ENCODE measurements at regions not wholly inside any gene's neighbourhood (a gene's known extent, or its start where the extent isn't known, plus 50 kb on each side); places are given as distances from the start of the nearest gene placed in this dataset.

- no peak for DNase-seq (ENCODE audit: low read depth in 6 of 9, low spot score in 9 of 9)
- H3K4me3 ChIP-seq (ENCODE audit: low read length in 2 of 2), result no peak overlapping the region
- no peaks in the 10 kb centered on the region for H3K4me1 ChIP-seq (ENCODE audit: control insufficient read depth in 2 of 2, insufficient read depth in 2 of 2, low read length in 2 of 2)
- WGBS, result 95% methylated on average over 8 of the region's 8 CpGs
- no peaks in the 10 kb centered on the region for H3K9me3 ChIP-seq (ENCODE audit: control insufficient read depth in 2 of 2, insufficient read depth in 1 of 2, low read length in 1 of 2)
- no peaks in the 10 kb centered on the region for H3K36me3 ChIP-seq (ENCODE audit: control insufficient read depth in 2 of 2, insufficient read depth in 2 of 2, low read length in 1 of 2)
- H3K27me3 ChIP-seq (ENCODE audit: control insufficient read depth in 2 of 2, insufficient read depth in 1 of 2, low read length in 1 of 2), result no peaks in the 10 kb centered on the region
- H3K27ac ChIP-seq (ENCODE audit: low read depth in 1 of 2, low read length in 1 of 2), result no peak overlapping the region
Measured at GRCh38 chr7:54701982-54702381, 57.0 kb downstream of the SEC61G start.

DNA sequence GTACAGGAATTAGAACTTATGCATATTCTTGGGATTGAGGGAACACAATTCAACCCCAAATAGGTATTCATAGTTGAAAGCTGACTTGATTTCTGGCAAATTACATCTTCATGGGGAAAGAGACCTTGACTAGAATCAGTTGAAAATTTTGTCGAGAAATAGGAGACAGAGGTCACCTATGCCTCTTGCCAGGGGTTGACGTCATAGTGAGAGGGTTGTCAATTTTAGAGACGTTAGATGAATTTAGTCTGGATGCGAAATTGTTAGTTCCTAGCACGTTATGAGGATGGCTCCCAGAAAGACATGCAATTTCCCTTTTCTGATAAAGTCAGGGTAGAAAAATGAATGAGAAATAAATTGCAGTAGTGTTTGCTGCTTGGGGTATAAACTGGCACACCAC, 59.3 kb downstream of the SEC61G start:
- 78% methylated on average over 5 of the region's 5 CpGs for WGBS
- Histone ChIP-seq H3K4me1 (ENCODE audit: control insufficient read depth in 2 of 2, insufficient read depth in 2 of 2, low read length in 2 of 2) (no peaks in the 10 kb centered on the region), H3K9me3 (ENCODE audit: control insufficient read depth in 2 of 2, insufficient read depth in 1 of 2, low read length in 1 of 2) (no peaks in the 10 kb centered on the region), H3K27ac (ENCODE audit: low read depth in 1 of 2, low read length in 1 of 2) (no peak overlapping the region), H3K4me3 (ENCODE audit: low read length in 2 of 2) (no peak overlapping the region), H3K36me3 (ENCODE audit: control insufficient read depth in 2 of 2, insufficient read depth in 2 of 2, low read length in 1 of 2) (no peaks in the 10 kb centered on the region), H3K27me3 (ENCODE audit: control insufficient read depth in 2 of 2, insufficient read depth in 1 of 2, low read length in 1 of 2) (no peaks in the 10 kb centered on the region)
- no peak for DNase-seq (ENCODE audit: low read depth in 6 of 9, low spot score in 9 of 9)

- Histone ChIP-seq H3K27me3 (ENCODE audit: control insufficient read depth in 2 of 2, insufficient read depth in 1 of 2, low read length in 1 of 2) (no peaks in the 10 kb centered on the region), H3K4me1 (ENCODE audit: control insufficient read depth in 2 of 2, insufficient read depth in 2 of 2, low read length in 2 of 2) (no peaks in the 10 kb centered on the region), H3K9me3 (ENCODE audit: control insufficient read depth in 2 of 2, insufficient read depth in 1 of 2, low read length in 1 of 2) (no peaks in the 10 kb centered on the region), H3K4me3 (ENCODE audit: low read length in 2 of 2) (no peak overlapping the region), H3K36me3 (ENCODE audit: control insufficient read depth in 2 of 2, insufficient read depth in 2 of 2, low read length in 1 of 2) (no peaks in the 10 kb centered on the region), H3K27ac (ENCODE audit: low read depth in 1 of 2, low read length in 1 of 2) (no peak overlapping the region)
- no peak for DNase-seq (ENCODE audit: low read depth in 6 of 9, low spot score in 9 of 9)
- 68% methylated on average over 32 of the region's 32 CpGs for WGBS
Measured at GRCh38 chr7:54697659-54698186, 61.3 kb downstream of the SEC61G start.

- no peak overlapping the region for H3K27ac ChIP-seq (ENCODE audit: low read depth in 1 of 2, low read length in 1 of 2)
- 91% methylated on average over 14 of the region's 14 CpGs for WGBS
- H3K4me1 ChIP-seq (ENCODE audit: control insufficient read depth in 2 of 2, insufficient read depth in 2 of 2, low read length in 2 of 2), result no peaks in the 10 kb centered on the region
- no peak for DNase-seq (ENCODE audit: low read depth in 6 of 9, low spot score in 9 of 9)
- no peaks in the 10 kb centered on the region for H3K27me3 ChIP-seq (ENCODE audit: control insufficient read depth in 2 of 2, insufficient read depth in 1 of 2, low read length in 1 of 2)
- no peaks in the 10 kb centered on the region for H3K36me3 ChIP-seq (ENCODE audit: control insufficient read depth in 2 of 2, insufficient read depth in 2 of 2, low read length in 1 of 2)
- H3K9me3 ChIP-seq (ENCODE audit: control insufficient read depth in 2 of 2, insufficient read depth in 1 of 2, low read length in 1 of 2), result no peaks in the 10 kb centered on the region
- H3K4me3 ChIP-seq (ENCODE audit: low read length in 2 of 2), result no peak overlapping the region
Measured at GRCh38 chr7:54690892-54691291, 68.1 kb downstream of the SEC61G start.

- no peaks in the 10 kb centered on the region for H3K36me3 ChIP-seq (ENCODE audit: control insufficient read depth in 2 of 2, insufficient read depth in 2 of 2, low read length in 1 of 2)
- no peak overlapping the region for H3K4me3 ChIP-seq (ENCODE audit: low read length in 2 of 2)
- H3K4me1 ChIP-seq (ENCODE audit: control insufficient read depth in 2 of 2, insufficient read depth in 2 of 2, low read length in 2 of 2), result no peaks in the 10 kb centered on the region
- WGBS, result 72% methylated on average over 9 of the region's 9 CpGs
- DNase-seq (ENCODE audit: low read depth in 6 of 9, low spot score in 9 of 9), result no peak
- no peak overlapping the region for H3K27ac ChIP-seq (ENCODE audit: low read depth in 1 of 2, low read length in 1 of 2)
- H3K27me3 ChIP-seq (ENCODE audit: control insufficient read depth in 2 of 2, insufficient read depth in 1 of 2, low read length in 1 of 2), result no peaks in the 10 kb centered on the region
- H3K9me3 ChIP-seq (ENCODE audit: control insufficient read depth in 2 of 2, insufficient read depth in 1 of 2, low read length in 1 of 2), result no peaks in the 10 kb centered on the region
Measured at GRCh38 chr7:54690050-54690443, 69.0 kb downstream of the SEC61G start.

- no peak for DNase-seq (ENCODE audit: low read depth in 6 of 9, low spot score in 9 of 9)
- no peaks in the 10 kb centered on the region for H3K9me3 ChIP-seq (ENCODE audit: control insufficient read depth in 2 of 2, insufficient read depth in 1 of 2, low read length in 1 of 2)
- no peaks in the 10 kb centered on the region for H3K36me3 ChIP-seq (ENCODE audit: control insufficient read depth in 2 of 2, insufficient read depth in 2 of 2, low read length in 1 of 2)
- no peaks in the 10 kb centered on the region for H3K4me1 ChIP-seq (ENCODE audit: control insufficient read depth in 2 of 2, insufficient read depth in 2 of 2, low read length in 2 of 2)
- WGBS, result 74% methylated on average over 5 of the region's 5 CpGs
- no peaks in the 10 kb centered on the region for H3K27me3 ChIP-seq (ENCODE audit: control insufficient read depth in 2 of 2, insufficient read depth in 1 of 2, low read length in 1 of 2)
- H3K4me3 ChIP-seq (ENCODE audit: low read length in 2 of 2), result no peak overlapping the region
- no peak overlapping the region for H3K27ac ChIP-seq (ENCODE audit: low read depth in 1 of 2, low read length in 1 of 2)
Measured at GRCh38 chr7:54689394-54690049, 69.5 kb downstream of the SEC61G start.

DNA sequence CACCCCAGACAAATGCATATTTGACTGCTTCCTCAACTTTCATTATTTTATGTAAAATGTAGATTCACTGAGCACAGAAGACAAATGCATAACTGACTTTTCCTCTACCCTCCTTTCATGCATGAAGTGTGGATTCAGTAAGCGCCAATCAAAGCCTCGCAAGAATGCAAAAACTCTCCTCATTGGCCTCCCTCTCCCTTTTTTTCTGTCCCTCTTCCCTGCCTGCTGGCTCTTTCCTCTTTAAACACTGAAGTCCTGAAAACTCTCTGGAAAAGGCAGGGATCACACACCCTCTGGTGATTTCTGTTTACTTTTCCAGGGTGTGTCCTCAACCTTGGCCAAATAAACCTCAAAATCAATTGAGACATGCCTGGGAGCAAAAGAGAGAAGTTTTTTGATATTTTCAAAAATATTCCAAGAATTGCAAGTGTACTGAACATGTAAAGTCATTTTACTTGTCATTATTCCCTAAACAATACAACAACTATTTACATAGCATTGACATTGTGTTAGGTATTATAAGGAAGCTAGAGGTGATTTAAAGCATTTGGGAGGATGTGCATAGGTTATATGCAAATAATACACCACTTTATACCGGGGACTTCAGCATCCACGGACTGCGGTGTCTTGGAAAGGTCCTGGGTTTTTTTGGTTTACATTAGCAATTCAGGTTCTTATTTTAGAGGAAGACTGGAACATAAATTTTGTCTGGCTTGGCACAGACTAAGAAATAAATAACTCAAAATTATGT, 71.4 kb downstream of the SEC61G start:
- H3K4me3 ChIP-seq (ENCODE audit: low read length in 2 of 2), result no peak overlapping the region
- H3K4me1 ChIP-seq (ENCODE audit: control insufficient read depth in 2 of 2, insufficient read depth in 2 of 2, low read length in 2 of 2), result no peaks in the 10 kb centered on the region
- H3K36me3 ChIP-seq (ENCODE audit: control insufficient read depth in 2 of 2, insufficient read depth in 2 of 2, low read length in 1 of 2), result no peaks in the 10 kb centered on the region
- DNase-seq (ENCODE audit: low read depth in 6 of 9, low spot score in 9 of 9), result no peak
- no peak overlapping the region for H3K27ac ChIP-seq (ENCODE audit: low read depth in 1 of 2, low read length in 1 of 2)
- no peaks in the 10 kb centered on the region for H3K9me3 ChIP-seq (ENCODE audit: control insufficient read depth in 2 of 2, insufficient read depth in 1 of 2, low read length in 1 of 2)
- WGBS, result 92% methylated on average over 5 of the region's 5 CpGs
- H3K27me3 ChIP-seq (ENCODE audit: control insufficient read depth in 2 of 2, insufficient read depth in 1 of 2, low read length in 1 of 2), result no peaks in the 10 kb centered on the region

DNA sequence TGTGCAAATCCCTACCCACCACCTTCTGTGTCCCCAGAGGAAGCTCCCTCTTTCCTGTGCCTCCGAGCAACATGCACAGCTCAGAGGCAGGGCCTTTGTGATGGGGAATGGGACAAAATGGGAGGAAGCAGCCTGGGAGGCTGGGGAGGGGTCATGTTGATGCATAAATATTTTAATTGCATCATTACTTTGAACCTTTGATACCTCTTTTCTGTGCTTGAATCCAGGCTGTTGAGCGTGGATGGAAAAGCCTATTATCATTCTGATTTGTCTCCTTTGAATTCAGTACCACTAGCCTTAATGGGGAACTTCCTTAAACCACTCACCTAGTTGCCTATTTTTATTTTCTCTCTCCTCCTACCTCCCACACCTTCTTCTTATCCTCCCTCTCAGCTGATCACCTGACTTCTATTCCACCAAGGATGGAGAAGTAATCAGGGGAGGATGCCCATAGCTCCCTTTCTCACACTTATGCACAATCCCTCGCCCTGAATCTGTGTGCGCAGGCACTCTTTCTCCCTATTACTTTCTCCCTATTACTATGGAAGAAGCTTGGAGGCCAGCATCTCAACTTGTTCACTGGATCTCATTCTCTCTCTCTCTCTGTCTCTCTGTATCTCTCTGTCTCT, 78.5 kb downstream of the SEC61G start:
- H3K9me3 ChIP-seq (ENCODE audit: control insufficient read depth in 2 of 2, insufficient read depth in 1 of 2, low read length in 1 of 2), result no peaks in the 10 kb centered on the region

GRCh38 chr7:54679490-54679817, 79.6 kb downstream of the SEC61G start:
- no peaks in the 10 kb centered on the region for H3K27me3 ChIP-seq (ENCODE audit: control insufficient read depth in 2 of 2, insufficient read depth in 1 of 2, low read length in 1 of 2)
- no peaks in the 10 kb centered on the region for H3K4me1 ChIP-seq (ENCODE audit: control insufficient read depth in 2 of 2, insufficient read depth in 2 of 2, low read length in 2 of 2)
- H3K9me3 ChIP-seq (ENCODE audit: control insufficient read depth in 2 of 2, insufficient read depth in 1 of 2, low read length in 1 of 2), result no peaks in the 10 kb centered on the region
- DNase-seq (ENCODE audit: low read depth in 6 of 9, low spot score in 9 of 9), result no peak
- H3K27ac ChIP-seq (ENCODE audit: low read depth in 1 of 2, low read length in 1 of 2), result no peak overlapping the region
- H3K4me3 ChIP-seq (ENCODE audit: low read length in 2 of 2), result no peak overlapping the region
- WGBS, result 97% methylated on average over 5 of the region's 5 CpGs
- no peaks in the 10 kb centered on the region for H3K36me3 ChIP-seq (ENCODE audit: control insufficient read depth in 2 of 2, insufficient read depth in 2 of 2, low read length in 1 of 2)

More for the DNA sequence above, 78.5 kb downstream of the SEC61G start:
- DNase-seq (ENCODE audit: low read depth in 6 of 9, low spot score in 9 of 9), result no peak
- H3K36me3 ChIP-seq (ENCODE audit: control insufficient read depth in 2 of 2, insufficient read depth in 2 of 2, low read length in 1 of 2), result no peaks in the 10 kb centered on the region
- H3K27me3 ChIP-seq (ENCODE audit: control insufficient read depth in 2 of 2, insufficient read depth in 1 of 2, low read length in 1 of 2), result no peaks in the 10 kb centered on the region
- H3K4me3 ChIP-seq (ENCODE audit: low read length in 2 of 2), result no peak overlapping the region
- H3K4me1 ChIP-seq (ENCODE audit: control insufficient read depth in 2 of 2, insufficient read depth in 2 of 2, low read length in 2 of 2), result no peaks in the 10 kb centered on the region
- no peak overlapping the region for H3K27ac ChIP-seq (ENCODE audit: low read depth in 1 of 2, low read length in 1 of 2)
- 75% methylated on average over 4 of the region's 4 CpGs for WGBS
